H9 (cell line): ENCODE measurements at regions not wholly inside any gene's neighbourhood (a gene's known extent, or its start where the extent isn't known, plus 50 kb on each side); places are given as distances from the start of the nearest gene placed in this dataset.

Experiments
- DNase-seq: peaks from one replicate; pipeline ENCODE4 v3.0.0-alpha.2; 2017
- H2AFZ ChIP-seq: one replicate; pipeline ENCODE4 v1.6.1; 2013; ENCODE audit warnings: mild to moderate bottlenecking, low read length, control low read depth, moderate library complexity
- H2AK5ac ChIP-seq: 2 replicates; pipeline ENCODE4 v1.6.1; 2013; ENCODE audit warnings: low read length, control low read depth, mixed read lengths; ENCODE audit not compliant: insufficient read length
- H2BK120ac ChIP-seq: one replicate; pipeline ENCODE4 v1.6.1; 2013; ENCODE audit warnings: low read depth, mild to moderate bottlenecking, low read length, control low read depth, inconsistent platforms; ENCODE audit not compliant: poor library complexity, severe bottlenecking
- H2BK12ac ChIP-seq: 2 replicates; pipeline ENCODE4 v1.6.1; 2013; ENCODE audit warnings: low read length, control low read depth, mixed read lengths, low read depth; ENCODE audit not compliant: insufficient read length
- H2BK15ac ChIP-seq: 2 replicates; pipeline ENCODE4 v1.6.1; 2013; ENCODE audit warnings: low read depth, low read length, control low read depth
- H2BK20ac ChIP-seq: one replicate; pipeline ENCODE4 v1.6.1; 2013; ENCODE audit warnings: low read depth, mild to moderate bottlenecking, low read length, control low read depth, inconsistent platforms; ENCODE audit not compliant: poor library complexity, severe bottlenecking
- H2BK5ac ChIP-seq: 2 replicates; pipeline ENCODE4 v1.6.1; 2013; ENCODE audit warnings: low read length, control low read depth, mixed read lengths; ENCODE audit not compliant: insufficient read length
- H3K14ac ChIP-seq: 2 replicates; pipeline ENCODE4 v1.6.1; 2013; ENCODE audit warnings: low read length, control low read depth; ENCODE audit not compliant: insufficient read depth
- H3K18ac ChIP-seq: 2 replicates; pipeline ENCODE4 v1.6.1; 2013; ENCODE audit warnings: low read depth, mild to moderate bottlenecking, mixed read lengths, low read length, control low read depth; ENCODE audit not compliant: insufficient read length
- H3K23ac ChIP-seq: 2 replicates; pipeline ENCODE4 v1.6.1; 2013; ENCODE audit warnings: low read length, control low read depth, mixed read lengths, low read depth; ENCODE audit not compliant: insufficient read length
- H3K23me2 ChIP-seq: 2 replicates; pipeline ENCODE4 v1.6.1; 2013; ENCODE audit warnings: low read depth, mild to moderate bottlenecking, mixed read lengths, low read length, control low read depth; ENCODE audit not compliant: insufficient read length, poor library complexity, severe bottlenecking
- H3K27ac ChIP-seq: 2 replicates; pipeline ENCODE4 v1.5.1; 2013; ENCODE audit warnings: low read length, control low read depth, mixed read lengths, low read depth; ENCODE audit not compliant: insufficient read length
- H3K27me3 ChIP-seq: 2 replicates; pipeline ENCODE4 v1.6.1; 2013; ENCODE audit warnings: low read length, control low read depth, inconsistent platforms; ENCODE audit not compliant: insufficient read depth
- H3K4ac ChIP-seq: 2 replicates; pipeline ENCODE4 v1.6.1; 2013; ENCODE audit warnings: low read depth, mild to moderate bottlenecking, control low read depth, inconsistent platforms, low read length, moderate library complexity
- H3K4me1 ChIP-seq: 2 replicates; pipeline ENCODE4 v1.6.1; 2013; ENCODE audit warnings: low read length, control low read depth, inconsistent platforms; ENCODE audit not compliant: insufficient read depth
- H3K4me2 ChIP-seq: 2 replicates; pipeline ENCODE4 v1.6.1; 2013; ENCODE audit warnings: low read length, control low read depth, mixed read lengths; ENCODE audit not compliant: insufficient read length, insufficient read depth
- H3K56ac ChIP-seq: 2 replicates; pipeline ENCODE4 v1.6.1; 2013; ENCODE audit warnings: low read depth, mild to moderate bottlenecking, mixed read lengths, low read length, control low read depth; ENCODE audit not compliant: insufficient read length
- H3K79me1 ChIP-seq: 2 replicates; pipeline ENCODE4 v1.6.1; 2013; ENCODE audit warnings: low read depth, mild to moderate bottlenecking, moderate library complexity, low read length, control low read depth, inconsistent platforms; ENCODE audit not compliant: insufficient read depth, poor library complexity, severe bottlenecking
- H3K79me2 ChIP-seq: 2 replicates; pipeline ENCODE4 v1.6.1; 2013; ENCODE audit warnings: low read length, control low read depth, inconsistent platforms; ENCODE audit not compliant: insufficient read depth
- H3K9ac ChIP-seq: 2 replicates; pipeline ENCODE4 v1.6.1; 2013; ENCODE audit warnings: low read length, control low read depth, mixed read lengths; ENCODE audit not compliant: insufficient read length; ENCODE audit errors: extremely low read depth
- H3K9me3 ChIP-seq: one replicate; pipeline ENCODE4 v1.6.1; 2013; ENCODE audit warnings: low read depth, low read length, inconsistent platforms; ENCODE audit not compliant: control insufficient read depth
- H3T11ph ChIP-seq: one replicate; pipeline ENCODE4 v1.6.1; 2013; ENCODE audit warnings: mild to moderate bottlenecking, low read length, control low read depth, inconsistent platforms
- H4K20me1 ChIP-seq: one replicate; pipeline ENCODE4 v1.6.1; 2013; ENCODE audit not compliant: control insufficient read depth, insufficient read length, insufficient read depth
- H4K5ac ChIP-seq: 2 replicates; pipeline ENCODE4 v1.6.1; 2013; ENCODE audit warnings: low read depth, mild to moderate bottlenecking, mixed read lengths, low read length, control low read depth; ENCODE audit not compliant: insufficient read length
- H4K8ac ChIP-seq: replicated peaks from 2 replicates; pipeline ENCODE4 v1.6.1; 2013; ENCODE audit warnings: low read length, control low read depth, mixed read lengths, low read depth; ENCODE audit not compliant: insufficient read length
- H4K91ac ChIP-seq: 2 replicates; pipeline ENCODE4 v1.6.1; 2013; ENCODE audit warnings: low read depth, mild to moderate bottlenecking, moderate library complexity, mixed read lengths, low read length, control low read depth; ENCODE audit not compliant: insufficient read length
- H3K27ac Mint-ChIP-seq, 3 experiments: 2 replicates in 2 of 3; 3 replicates in 1 of 3; pipeline ENCODE4 v1.8.0; 2020 to 2021; ENCODE audit warnings: mixed read lengths in 3 of 3, mild to moderate bottlenecking in 1 of 3, moderate library complexity in 1 of 3
- H3K27me3 Mint-ChIP-seq: 2 replicates; pipeline ENCODE4 v1.8.0; 2021; ENCODE audit warnings: low read depth, mild to moderate bottlenecking, moderate library complexity, mixed read lengths
- H3K36me3 Mint-ChIP-seq, 3 experiments: 2 replicates in 2 of 3; 3 replicates in 1 of 3; pipeline ENCODE4 v1.8.0; 2020 to 2021; ENCODE audit warnings: low read depth in 3 of 3, mixed read lengths in 3 of 3; ENCODE audit not compliant: insufficient read depth in 1 of 3
- H3K4me1 Mint-ChIP-seq, 2 experiments: 2 replicates each; pipeline ENCODE4 v1.8.0; 2020; ENCODE audit warnings: mixed read lengths in 2 of 2
- H3K4me3 Mint-ChIP-seq, 2 experiments: 2 replicates in 1 of 2; 3 replicates in 1 of 2; pipeline ENCODE4 v1.8.0; 2020 to 2021; ENCODE audit warnings: mild to moderate bottlenecking in 2 of 2, mixed read lengths in 2 of 2, moderate library complexity in 1 of 2
- H3K9me3 Mint-ChIP-seq, 2 experiments: 2 replicates in 1 of 2; 3 replicates in 1 of 2; pipeline ENCODE4 v1.8.0; 2020; ENCODE audit warnings: mild to moderate bottlenecking in 2 of 2, mixed read lengths in 2 of 2, moderate library complexity in 1 of 2
- TF ChIP-seq, protein P1 (sequence below): fragments of 200-600 bp; sonication (generic); conservative IDR thresholded peaks from 3 replicates; pipeline ENCODE4 v1.8.0; 2021; ENCODE audit warnings: antibody characterized with exemption, mild to moderate bottlenecking

DNA sequence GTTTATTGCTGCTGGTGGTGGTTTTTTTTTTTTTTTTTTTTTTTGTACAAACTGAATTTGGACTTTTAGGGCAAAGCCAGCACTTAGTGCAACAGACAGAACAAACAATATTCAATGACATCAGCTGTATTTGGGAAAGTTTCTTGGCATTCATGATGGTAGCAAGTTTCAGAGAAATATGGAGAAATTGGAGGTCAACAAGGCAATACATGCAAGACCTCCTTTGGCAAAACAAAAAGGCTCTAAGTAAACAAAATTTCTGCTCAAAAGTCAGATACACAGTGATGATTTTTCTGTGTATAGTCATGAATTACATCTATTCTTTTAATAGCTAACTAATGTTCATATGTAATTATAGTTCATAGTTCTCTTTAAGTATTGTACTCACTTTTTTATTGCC lies 612.5 kb upstream of the LUZP2 start:
- Histone ChIP-seq H4K91ac (no peak overlapping the region), H3K9ac (no peak overlapping the region), H2BK12ac (no peak overlapping the region), H3K79me1 (no peaks in the 10 kb centered on the region), H2AFZ (no peak overlapping the region), H4K5ac (no peak overlapping the region), H4K20me1 (no peaks in the 10 kb centered on the region), H3K14ac (no peak overlapping the region), H3K56ac (no peak overlapping the region), H4K8ac (no peak overlapping the region), H2BK15ac (no peak overlapping the region), H3K79me2 (no peaks in the 10 kb centered on the region), H2BK5ac (no peak overlapping the region), H3K23ac (no peak overlapping the region), H3K18ac (no peak overlapping the region), H2BK120ac (no peak overlapping the region), H2BK20ac (no peak overlapping the region), H3T11ph (no peak overlapping the region), H3K27me3 (no peaks in the 10 kb centered on the region), H3K27ac (no peak overlapping the region), H3K4me1 (no peaks in the 10 kb centered on the region), H3K4ac (no peak overlapping the region), H3K4me2 (no peak overlapping the region), H3K23me2 (no peaks in the 10 kb centered on the region), H3K9me3 (no peaks in the 10 kb centered on the region), H2AK5ac (no peak overlapping the region)
- Mint-ChIP-seq H3K27me3 (no peaks in the 10 kb centered on the region), H3K4me3 (no peak overlapping the region), H3K36me3 (no peaks in the 10 kb centered on the region; a peak in 1 of 7 replicates), H3K9me3 (peaks cover 0 to 4% of the 10 kb centered on the region in 2 experiments; a peak in 1 of 5 replicates), H3K27ac (no peak overlapping the region), H3K4me1 (peaks cover 9% of the 10 kb centered on the region in 2 experiments)
- TF ChIP-seq, protein P1, sequence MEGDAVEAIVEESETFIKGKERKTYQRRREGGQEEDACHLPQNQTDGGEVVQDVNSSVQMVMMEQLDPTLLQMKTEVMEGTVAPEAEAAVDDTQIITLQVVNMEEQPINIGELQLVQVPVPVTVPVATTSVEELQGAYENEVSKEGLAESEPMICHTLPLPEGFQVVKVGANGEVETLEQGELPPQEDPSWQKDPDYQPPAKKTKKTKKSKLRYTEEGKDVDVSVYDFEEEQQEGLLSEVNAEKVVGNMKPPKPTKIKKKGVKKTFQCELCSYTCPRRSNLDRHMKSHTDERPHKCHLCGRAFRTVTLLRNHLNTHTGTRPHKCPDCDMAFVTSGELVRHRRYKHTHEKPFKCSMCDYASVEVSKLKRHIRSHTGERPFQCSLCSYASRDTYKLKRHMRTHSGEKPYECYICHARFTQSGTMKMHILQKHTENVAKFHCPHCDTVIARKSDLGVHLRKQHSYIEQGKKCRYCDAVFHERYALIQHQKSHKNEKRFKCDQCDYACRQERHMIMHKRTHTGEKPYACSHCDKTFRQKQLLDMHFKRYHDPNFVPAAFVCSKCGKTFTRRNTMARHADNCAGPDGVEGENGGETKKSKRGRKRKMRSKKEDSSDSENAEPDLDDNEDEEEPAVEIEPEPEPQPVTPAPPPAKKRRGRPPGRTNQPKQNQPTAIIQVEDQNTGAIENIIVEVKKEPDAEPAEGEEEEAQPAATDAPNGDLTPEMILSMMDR, result no peak
- no peak for DNase-seq
